ENCODE measurements at regions not wholly inside any gene's neighbourhood (a gene's known extent, or its start where the extent isn't known, plus 50 kb on each side); places are given as distances from the start of the nearest gene placed in this dataset.

DNA sequence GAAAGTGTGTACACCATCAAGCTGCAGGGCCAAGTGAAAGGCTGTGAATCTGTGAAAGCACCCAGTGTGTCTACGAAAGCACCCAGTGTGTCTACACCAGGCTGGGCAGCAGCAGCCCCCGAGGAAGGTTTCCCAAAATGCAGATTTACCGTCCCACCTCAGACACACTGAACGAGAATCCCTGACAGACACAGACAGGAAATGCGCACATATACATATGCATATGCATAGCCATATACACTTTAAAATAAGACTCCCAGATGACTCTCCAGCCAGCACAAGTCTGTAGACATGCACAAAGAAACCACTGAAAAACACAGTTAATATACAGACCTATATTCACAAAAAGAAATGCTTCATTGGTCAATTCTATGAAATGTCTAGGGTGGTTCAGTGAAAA is 155.5 kb upstream of the OPCML start:
- POLR2A ChIA-PET = no interaction called here
- no peak overlapping the region for H3K27ac ChIP-seq
- no peak for DNase-seq (ENCODE audit: low read depth in 1 of 2, low spot score in 1 of 2)
- H3K4me1 ChIP-seq = no peaks in the 10 kb centered on the region
- FAIRE-seq = no peak
- CTCF ChIA-PET = no interaction called here
- H3K4me3 ChIP-seq = no peak overlapping the region
- H3K4me2 ChIP-seq = no peak overlapping the region
- TF ChIP-seq MAFK (IDR thresholded peaks at IDR 0.05; ENCODE audit: partially characterized antibody) (no peak), FOXS1 (CRISPR knock-in tag; IDR thresholded peaks at IDR 0.05) (no peak), POLR2AphosphoS2 (conservative IDR thresholded peaks at IDR 0.05; ENCODE audit: low read length) (no peak)
- TF ChIP-seq, protein P1, sequence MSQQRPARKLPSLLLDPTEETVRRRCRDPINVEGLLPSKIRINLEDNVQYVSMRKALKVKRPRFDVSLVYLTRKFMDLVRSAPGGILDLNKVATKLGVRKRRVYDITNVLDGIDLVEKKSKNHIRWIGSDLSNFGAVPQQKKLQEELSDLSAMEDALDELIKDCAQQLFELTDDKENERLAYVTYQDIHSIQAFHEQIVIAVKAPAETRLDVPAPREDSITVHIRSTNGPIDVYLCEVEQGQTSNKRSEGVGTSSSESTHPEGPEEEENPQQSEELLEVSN (IDR thresholded peaks at IDR 0.05; ENCODE audit: borderline replicate concordance, low read depth) = no peak
- TF ChIP-seq, protein P2, sequence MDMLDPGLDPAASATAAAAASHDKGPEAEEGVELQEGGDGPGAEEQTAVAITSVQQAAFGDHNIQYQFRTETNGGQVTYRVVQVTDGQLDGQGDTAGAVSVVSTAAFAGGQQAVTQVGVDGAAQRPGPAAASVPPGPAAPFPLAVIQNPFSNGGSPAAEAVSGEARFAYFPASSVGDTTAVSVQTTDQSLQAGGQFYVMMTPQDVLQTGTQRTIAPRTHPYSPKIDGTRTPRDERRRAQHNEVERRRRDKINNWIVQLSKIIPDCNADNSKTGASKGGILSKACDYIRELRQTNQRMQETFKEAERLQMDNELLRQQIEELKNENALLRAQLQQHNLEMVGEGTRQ (IDR thresholded peaks at IDR 0.05) = no peak
- ATAC-seq = no peak
- WGBS (ENCODE audit: missing lambda C conversion rate) = 14% methylated on average over 5 of the region's 5 CpGs
- no peaks in the 10 kb centered on the region for H3K9me3 ChIP-seq

DNA sequence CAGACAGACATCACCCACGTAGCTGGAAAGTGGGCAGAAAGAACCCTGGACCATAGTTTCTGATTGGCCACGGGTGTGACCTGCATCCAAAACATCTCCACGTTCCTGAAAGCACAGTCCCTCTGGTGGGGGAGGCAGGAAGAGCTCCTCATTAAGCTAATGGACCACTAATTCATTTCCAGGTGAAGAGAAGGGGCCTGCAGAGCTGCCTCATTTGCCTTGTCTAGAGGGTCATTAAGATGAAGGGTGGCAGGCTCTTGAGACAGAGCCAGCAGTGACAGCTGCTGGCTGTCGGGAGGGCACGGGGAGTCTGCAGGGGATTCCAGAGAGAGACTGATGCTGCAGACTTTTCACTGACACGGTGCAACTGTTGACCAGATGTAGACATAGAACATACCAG is 149.6 kb upstream of the OPCML start:
- Histone ChIP-seq H3K4me2 (no peak overlapping the region), H3K4me1 (no peaks in the 10 kb centered on the region), H3K9me3 (no peaks in the 10 kb centered on the region), H3K27ac (no peak overlapping the region), H3K4me3 (no peak overlapping the region)
- ATAC-seq (no peak), FAIRE-seq (no peak), DNase-seq (ENCODE audit: low read depth in 1 of 2, low spot score in 1 of 2) (no peak)
- CTCF ChIA-PET = no interaction called here
- POLR2A ChIA-PET = no interaction called here
- 3% methylated on average over 6 of the region's 6 CpGs for WGBS (ENCODE audit: missing lambda C conversion rate)
- TF ChIP-seq, protein P3, sequence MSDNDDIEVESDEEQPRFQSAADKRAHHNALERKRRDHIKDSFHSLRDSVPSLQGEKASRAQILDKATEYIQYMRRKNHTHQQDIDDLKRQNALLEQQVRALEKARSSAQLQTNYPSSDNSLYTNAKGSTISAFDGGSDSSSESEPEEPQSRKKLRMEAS (IDR thresholded peaks at IDR 0.05) = no peak
- TF ChIP-seq RAD21 (conservative IDR thresholded peaks at IDR 0.05 in 1 of 2, IDR thresholded peaks at IDR 0.05 in 1 of 2) = no peak
- TF ChIP-seq, protein P4, sequence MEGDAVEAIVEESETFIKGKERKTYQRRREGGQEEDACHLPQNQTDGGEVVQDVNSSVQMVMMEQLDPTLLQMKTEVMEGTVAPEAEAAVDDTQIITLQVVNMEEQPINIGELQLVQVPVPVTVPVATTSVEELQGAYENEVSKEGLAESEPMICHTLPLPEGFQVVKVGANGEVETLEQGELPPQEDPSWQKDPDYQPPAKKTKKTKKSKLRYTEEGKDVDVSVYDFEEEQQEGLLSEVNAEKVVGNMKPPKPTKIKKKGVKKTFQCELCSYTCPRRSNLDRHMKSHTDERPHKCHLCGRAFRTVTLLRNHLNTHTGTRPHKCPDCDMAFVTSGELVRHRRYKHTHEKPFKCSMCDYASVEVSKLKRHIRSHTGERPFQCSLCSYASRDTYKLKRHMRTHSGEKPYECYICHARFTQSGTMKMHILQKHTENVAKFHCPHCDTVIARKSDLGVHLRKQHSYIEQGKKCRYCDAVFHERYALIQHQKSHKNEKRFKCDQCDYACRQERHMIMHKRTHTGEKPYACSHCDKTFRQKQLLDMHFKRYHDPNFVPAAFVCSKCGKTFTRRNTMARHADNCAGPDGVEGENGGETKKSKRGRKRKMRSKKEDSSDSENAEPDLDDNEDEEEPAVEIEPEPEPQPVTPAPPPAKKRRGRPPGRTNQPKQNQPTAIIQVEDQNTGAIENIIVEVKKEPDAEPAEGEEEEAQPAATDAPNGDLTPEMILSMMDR (IDR thresholded peaks at IDR 0.05) = no peak
- TF ChIP-seq ZNF302 (CRISPR knock-in tag; IDR thresholded peaks at IDR 0.05) = no peak
- TF ChIP-seq FOSL2 (IDR thresholded peaks at IDR 0.05) = no peak
- no peak for TF ChIP-seq FOSL2 (CRISPR knock-in tag; IDR thresholded peaks at IDR 0.05)
- TF ChIP-seq, protein P5, sequence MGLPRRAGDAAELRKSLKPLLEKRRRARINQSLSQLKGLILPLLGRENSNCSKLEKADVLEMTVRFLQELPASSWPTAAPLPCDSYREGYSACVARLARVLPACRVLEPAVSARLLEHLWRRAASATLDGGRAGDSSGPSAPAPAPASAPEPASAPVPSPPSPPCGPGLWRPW (IDR thresholded peaks at IDR 0.05) = no peak
- no peak for TF ChIP-seq ZFP36 (IDR thresholded peaks at IDR 0.05; ENCODE audit: borderline replicate concordance, partially characterized antibody)
- no peak for TF ChIP-seq RNF2 (IDR thresholded peaks at IDR 0.05; ENCODE audit: borderline replicate concordance, low read depth)
- no peak for TF ChIP-seq EHMT2 (IDR thresholded peaks at IDR 0.05; ENCODE audit: low read depth)
- TF ChIP-seq CHD2 (IDR thresholded peaks at IDR 0.05; ENCODE audit: low read length, partially characterized antibody) = no peak
- no peak for TF ChIP-seq ZC3H11A (IDR thresholded peaks at IDR 0.05)
- TF ChIP-seq POLR2AphosphoS2 (conservative IDR thresholded peaks at IDR 0.05; ENCODE audit: low read length) = no peak
- TF ChIP-seq PHF8 (IDR thresholded peaks at IDR 0.05; ENCODE audit: borderline replicate concordance, low read depth) = no peak
- TF ChIP-seq, protein P6, sequence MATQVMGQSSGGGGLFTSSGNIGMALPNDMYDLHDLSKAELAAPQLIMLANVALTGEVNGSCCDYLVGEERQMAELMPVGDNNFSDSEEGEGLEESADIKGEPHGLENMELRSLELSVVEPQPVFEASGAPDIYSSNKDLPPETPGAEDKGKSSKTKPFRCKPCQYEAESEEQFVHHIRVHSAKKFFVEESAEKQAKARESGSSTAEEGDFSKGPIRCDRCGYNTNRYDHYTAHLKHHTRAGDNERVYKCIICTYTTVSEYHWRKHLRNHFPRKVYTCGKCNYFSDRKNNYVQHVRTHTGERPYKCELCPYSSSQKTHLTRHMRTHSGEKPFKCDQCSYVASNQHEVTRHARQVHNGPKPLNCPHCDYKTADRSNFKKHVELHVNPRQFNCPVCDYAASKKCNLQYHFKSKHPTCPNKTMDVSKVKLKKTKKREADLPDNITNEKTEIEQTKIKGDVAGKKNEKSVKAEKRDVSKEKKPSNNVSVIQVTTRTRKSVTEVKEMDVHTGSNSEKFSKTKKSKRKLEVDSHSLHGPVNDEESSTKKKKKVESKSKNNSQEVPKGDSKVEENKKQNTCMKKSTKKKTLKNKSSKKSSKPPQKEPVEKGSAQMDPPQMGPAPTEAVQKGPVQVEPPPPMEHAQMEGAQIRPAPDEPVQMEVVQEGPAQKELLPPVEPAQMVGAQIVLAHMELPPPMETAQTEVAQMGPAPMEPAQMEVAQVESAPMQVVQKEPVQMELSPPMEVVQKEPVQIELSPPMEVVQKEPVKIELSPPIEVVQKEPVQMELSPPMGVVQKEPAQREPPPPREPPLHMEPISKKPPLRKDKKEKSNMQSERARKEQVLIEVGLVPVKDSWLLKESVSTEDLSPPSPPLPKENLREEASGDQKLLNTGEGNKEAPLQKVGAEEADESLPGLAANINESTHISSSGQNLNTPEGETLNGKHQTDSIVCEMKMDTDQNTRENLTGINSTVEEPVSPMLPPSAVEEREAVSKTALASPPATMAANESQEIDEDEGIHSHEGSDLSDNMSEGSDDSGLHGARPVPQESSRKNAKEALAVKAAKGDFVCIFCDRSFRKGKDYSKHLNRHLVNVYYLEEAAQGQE (IDR thresholded peaks at IDR 0.05) = no peak

All from A549 (cell line).